ENCODE measurements at regions not wholly inside any gene's neighbourhood (a gene's known extent, or its start where the extent isn't known, plus 50 kb on each side); places are given as distances from the start of the nearest gene placed in this dataset.
A peak's percentile ranks its signal among the peaks of the same experiment; 100 is the strongest.

DNA sequence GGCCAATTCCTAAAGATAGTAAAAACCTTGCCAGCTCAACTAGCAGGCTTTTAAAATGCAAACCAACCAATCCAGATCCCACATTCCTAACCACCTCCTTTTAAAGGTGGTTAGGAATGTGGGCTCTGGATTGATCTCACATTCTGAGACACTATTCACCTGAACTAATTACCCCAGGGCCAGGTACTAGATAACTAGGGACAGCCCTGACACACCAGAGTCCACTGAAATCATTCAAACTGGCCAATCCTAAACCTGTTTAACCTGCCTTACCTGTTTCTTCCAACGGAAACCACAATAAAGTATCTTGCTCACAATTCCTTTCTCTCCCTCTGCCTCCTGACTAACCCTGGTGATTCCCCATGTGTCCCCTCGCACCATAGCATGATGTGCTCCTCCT is 168.3 kb upstream of the DMAC1 start:
- WGBS, 5 donors: 54 to 71% (median 58%) methylated on average over 2 of the region's 2 CpGs
- TF ChIP-seq POLR2A (IDR thresholded peaks at IDR 0.05) (no peak), POLR2AphosphoS5 (IDR thresholded peaks at IDR 0.05) (no peak), CTCF (IDR thresholded peaks at IDR 0.05) (no peak), EP300 (IDR thresholded peaks at IDR 0.05) (no peak)
- DNase-seq: peak in 1 of 2 donors; percentile 82
- no peak overlapping the region for H3K4me3 ChIP-seq
- H3K27ac ChIP-seq: no peak overlapping the region
- H3K4me1 ChIP-seq: no peaks in the 10 kb centered on the region
- no peaks in the 10 kb centered on the region for H3K36me3 ChIP-seq
- no peaks in the 10 kb centered on the region for H3K9me3 ChIP-seq
- intact Hi-C loops (cut with DNase I; ENCODE audit: low total_unique reads): no loop called here
- no peaks in the 10 kb centered on the region for H3K27me3 ChIP-seq

DNA sequence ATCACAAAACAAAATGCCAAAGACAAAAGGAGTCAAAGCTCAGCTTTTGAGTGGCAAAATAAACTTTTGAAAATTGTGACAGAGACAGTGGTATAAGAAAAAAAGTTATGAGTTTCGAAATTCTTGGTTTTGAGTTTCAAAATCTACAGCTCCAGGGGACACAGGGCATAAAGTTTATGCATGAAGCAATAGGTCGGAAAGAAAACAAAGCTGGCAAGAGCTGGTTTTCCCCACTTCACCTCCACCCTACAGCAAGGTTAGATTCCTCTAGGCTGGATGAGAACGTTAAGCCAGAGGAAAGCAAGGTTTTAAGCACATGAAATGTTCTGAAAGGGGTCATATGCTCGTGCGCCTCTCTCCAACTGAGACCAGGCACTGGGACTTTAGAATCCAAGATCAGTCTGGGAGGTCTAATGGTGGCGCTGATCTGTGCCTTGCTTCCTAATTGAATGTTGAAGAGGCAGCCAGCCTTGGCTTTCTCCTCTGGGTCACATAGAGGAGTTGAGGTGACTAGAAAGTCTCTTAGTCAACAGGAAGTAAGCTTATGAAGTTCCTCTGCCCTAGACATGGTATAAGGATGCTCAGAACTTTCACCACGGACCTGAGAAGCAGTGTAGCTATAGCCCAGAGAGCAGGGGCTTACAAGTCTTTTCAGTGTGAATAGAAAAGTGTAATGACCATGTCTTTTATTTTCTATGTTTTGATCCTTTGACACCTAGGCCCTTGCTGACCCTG is 167.7 kb upstream of the DMAC1 start:
- Histone ChIP-seq H3K27me3 (no peaks in the 10 kb centered on the region), H3K4me1 (no peaks in the 10 kb centered on the region), H3K9me3 (no peaks in the 10 kb centered on the region), H3K36me3 (no peaks in the 10 kb centered on the region), H3K27ac (no peak overlapping the region), H3K4me3 (no peak overlapping the region)
- DNase-seq: no peak
- TF ChIP-seq POLR2A (IDR thresholded peaks at IDR 0.05) (no peak), POLR2AphosphoS5 (IDR thresholded peaks at IDR 0.05) (no peak), CTCF (IDR thresholded peaks at IDR 0.05) (no peak), EP300 (IDR thresholded peaks at IDR 0.05) (no peak)
- intact Hi-C loops (cut with DNase I; ENCODE audit: low total_unique reads): no loop called here
- WGBS, 5 donors: 77 to 88% (median 82%) methylated on average over 7 of the region's 7 CpGs

DNA sequence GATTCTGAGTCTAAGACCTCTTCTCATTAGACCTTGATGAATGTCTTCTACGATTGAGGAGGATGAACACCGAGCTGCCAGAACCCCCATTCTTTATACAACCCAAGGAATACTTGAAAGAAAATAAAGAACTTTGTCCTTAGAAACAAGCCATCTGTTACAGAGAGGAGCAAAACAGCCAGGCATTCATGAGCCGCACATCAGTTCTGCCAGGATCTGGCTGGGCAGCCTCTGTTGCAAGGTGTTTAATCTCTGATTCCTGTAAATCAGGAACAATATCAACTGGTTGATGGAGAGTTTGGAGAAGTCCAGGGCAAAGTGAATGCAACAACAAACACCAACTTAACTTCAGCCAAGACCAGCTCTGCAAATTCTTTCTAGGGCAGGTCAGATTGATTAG is 165.5 kb upstream of the DMAC1 start:
- H3K4me3 ChIP-seq: no peak overlapping the region
- no peak overlapping the region for H3K27ac ChIP-seq
- no peaks in the 10 kb centered on the region for H3K9me3 ChIP-seq
- H3K4me1 ChIP-seq: no peaks in the 10 kb centered on the region
- H3K27me3 ChIP-seq: no peaks in the 10 kb centered on the region
- WGBS, 5 donors: 62 to 81% (median 76%) methylated on average over 3 of the region's 3 CpGs
- intact Hi-C loops (cut with DNase I; ENCODE audit: low total_unique reads): no loop called here
- no peaks in the 10 kb centered on the region for H3K36me3 ChIP-seq
- no peak for TF ChIP-seq EP300 (IDR thresholded peaks at IDR 0.05)
- TF ChIP-seq CTCF (IDR thresholded peaks at IDR 0.05): no peak
- no peak for TF ChIP-seq POLR2AphosphoS5 (IDR thresholded peaks at IDR 0.05)
- no peak for TF ChIP-seq POLR2A (IDR thresholded peaks at IDR 0.05)
- no peak for DNase-seq

- no peaks in the 10 kb centered on the region for H3K9me3 ChIP-seq
- 25 to 40% (median 33%) methylated on average over 5 of the region's 5 CpGs for WGBS, 5 donors
- no peaks in the 10 kb centered on the region for H3K4me1 ChIP-seq
- TF ChIP-seq POLR2AphosphoS5 (IDR thresholded peaks at IDR 0.05): no peak
- TF ChIP-seq POLR2A (IDR thresholded peaks at IDR 0.05): no peak
- TF ChIP-seq CTCF (IDR thresholded peaks at IDR 0.05): no peak
- TF ChIP-seq EP300 (IDR thresholded peaks at IDR 0.05): no peak
- no peak overlapping the region for H3K27ac ChIP-seq
- intact Hi-C loops (cut with DNase I; ENCODE audit: low total_unique reads): no loop called here
- no peak overlapping the region for H3K4me3 ChIP-seq
- no peaks in the 10 kb centered on the region for H3K27me3 ChIP-seq
- no peak for DNase-seq
- H3K36me3 ChIP-seq: no peaks in the 10 kb centered on the region
Measured at GRCh38 chr9:7963026-7963425, 163.4 kb upstream of the DMAC1 start.
